ENCODE measurements at regions not wholly inside any gene's neighbourhood (a gene's known extent, or its start where the extent isn't known, plus 50 kb on each side); places are given as distances from the start of the nearest gene placed in this dataset.

- H3K36me3 ChIP-seq (ENCODE audit: control insufficient read depth in 1 of 2, insufficient read depth in 2 of 2, low read length in 2 of 2) = no peaks in the 10 kb centered on the region
- no peaks in the 10 kb centered on the region for H3K27me3 ChIP-seq (ENCODE audit: insufficient read depth, low read length)
- ChIA-PET CTCF (no interaction called here), POLR2A (no interaction called here), RAD21 (ENCODE audit: low non-redundant PET in 1 of 2, low total read pairs in 2 of 2, uncharacterized antibody in 2 of 2, unreplicated experiment in 2 of 2) (no interaction called here)
- no peaks in the 10 kb centered on the region for H3K9me3 ChIP-seq (ENCODE audit: control insufficient read depth in 1 of 2, insufficient read depth in 1 of 2, low read depth in 1 of 2, low read length in 2 of 2)
- no peak for TF ChIP-seq SP1 (IDR thresholded peaks at IDR 0.05; ENCODE audit: low read depth)
- no peak for TF ChIP-seq ATF3 (IDR thresholded peaks at IDR 0.05)
- no peak for TF ChIP-seq ZNF274 (IDR thresholded peaks at IDR 0.05; ENCODE audit: low read depth, low read length)
- no peak for TF ChIP-seq FOSL1 (IDR thresholded peaks at IDR 0.05; ENCODE audit: low read depth)
- TF ChIP-seq POLR2AphosphoS5 (IDR thresholded peaks at IDR 0.05; ENCODE audit: low read depth, low read length) = no peak
- no peak overlapping the region for H2AFZ ChIP-seq (ENCODE audit: low read depth, low read length, poor library complexity, severe bottlenecking)
- DNase-seq (ENCODE audit: low read depth, low spot score) (no peak), ATAC-seq (no peak)
- no peak overlapping the region for H3K9ac ChIP-seq (ENCODE audit: low read length)
- H3K27ac ChIP-seq (ENCODE audit: low read depth, low read length) = no peak overlapping the region
- H3K4me3 ChIP-seq (replicated peaks in 1 of 2; ENCODE audit: low read depth in 1 of 2, low read length in 2 of 2) = no peak overlapping the region
- H3K9me2 ChIP-seq (ENCODE audit: insufficient read depth) = no peaks in the 10 kb centered on the region
- H3K79me2 ChIP-seq (ENCODE audit: insufficient read depth, low read length) = no peaks in the 10 kb centered on the region
- no peaks in the 10 kb centered on the region for H4K20me1 ChIP-seq (ENCODE audit: insufficient read depth)
- H3K4me2 ChIP-seq (ENCODE audit: low read length) = no peak overlapping the region
- intact Hi-C loops (cut with micrococcal nuclease) = no loop called here
- no peaks in the 10 kb centered on the region for H3K4me1 ChIP-seq (ENCODE audit: control insufficient read depth in 1 of 2, insufficient read depth in 2 of 2, low read length in 2 of 2)
- BruUV-seq (replicated peaks) = no TSS peak
Measured at GRCh38 chr13:33963134-33963533, 145.2 kb downstream of the RFC3 start.

- no peaks in the 10 kb centered on the region for H3K4me1 ChIP-seq (ENCODE audit: control insufficient read depth in 1 of 2, insufficient read depth in 2 of 2, low read length in 2 of 2)
- POLR2A ChIA-PET = no interaction called here
- no peak overlapping the region for H3K9ac ChIP-seq (ENCODE audit: low read length)
- H3K36me3 ChIP-seq (ENCODE audit: control insufficient read depth in 1 of 2, insufficient read depth in 2 of 2, low read length in 2 of 2) = no peaks in the 10 kb centered on the region
- no peaks in the 10 kb centered on the region for H3K79me2 ChIP-seq (ENCODE audit: insufficient read depth, low read length)
- no peak overlapping the region for H2AFZ ChIP-seq (ENCODE audit: low read depth, low read length, poor library complexity, severe bottlenecking)
- no peaks in the 10 kb centered on the region for H3K9me3 ChIP-seq (ENCODE audit: control insufficient read depth in 1 of 2, insufficient read depth in 1 of 2, low read depth in 1 of 2, low read length in 2 of 2)
- H3K4me2 ChIP-seq (ENCODE audit: low read length) = no peak overlapping the region
- no peaks in the 10 kb centered on the region for H3K9me2 ChIP-seq (ENCODE audit: insufficient read depth)
- RAD21 ChIA-PET (ENCODE audit: low non-redundant PET in 1 of 2, low total read pairs in 2 of 2, uncharacterized antibody in 2 of 2, unreplicated experiment in 2 of 2) = no interaction called here
- no peak overlapping the region for H3K27ac ChIP-seq (ENCODE audit: low read depth, low read length)
- intact Hi-C loops (cut with micrococcal nuclease) = no loop called here
- H4K20me1 ChIP-seq (ENCODE audit: insufficient read depth) = no peaks in the 10 kb centered on the region
- ATAC-seq (no peak), DNase-seq (ENCODE audit: low read depth, low spot score) (no peak)
- no TSS peak for BruUV-seq (replicated peaks)
- no peaks in the 10 kb centered on the region for H3K27me3 ChIP-seq (ENCODE audit: insufficient read depth, low read length)
- CTCF ChIA-PET = no interaction called here
- no peak overlapping the region for H3K4me3 ChIP-seq (replicated peaks in 1 of 2; ENCODE audit: low read depth in 1 of 2, low read length in 2 of 2)
- TF ChIP-seq ZNF274 (IDR thresholded peaks at IDR 0.05; ENCODE audit: low read depth, low read length) (no peak), FOSL1 (IDR thresholded peaks at IDR 0.05; ENCODE audit: low read depth) (no peak), TCF7L2 (IDR thresholded peaks at IDR 0.05; ENCODE audit: borderline replicate concordance, extremely low read depth, insufficient read depth, insufficient read length) (no peak), YY1 (IDR thresholded peaks at IDR 0.05; ENCODE audit: extremely low read depth, insufficient replicate concordance, low read depth, low read length) (no peak), EZH2phosphoT487 (IDR thresholded peaks at IDR 0.05; ENCODE audit: borderline replicate concordance) (no peak), CTCF (IDR thresholded peaks at IDR 0.05 in 2 of 3, conservative IDR thresholded peaks at IDR 0.05 in 1 of 3; ENCODE audit: borderline replicate concordance in 1 of 3, insufficient read depth in 1 of 3, low read depth in 2 of 3, low read length in 2 of 3) (no peak), ZBTB33 (IDR thresholded peaks at IDR 0.05; ENCODE audit: extremely low read depth, insufficient replicate concordance, low read length) (no peak), SP1 (IDR thresholded peaks at IDR 0.05; ENCODE audit: low read depth) (no peak), RAD21 (IDR thresholded peaks at IDR 0.05; ENCODE audit: low read depth) (no peak), MAX (IDR thresholded peaks at IDR 0.05) (no peak), ZFX (IDR thresholded peaks at IDR 0.05) (no peak), SIN3A (IDR thresholded peaks at IDR 0.05; ENCODE audit: low read depth) (no peak), POLR2AphosphoS5 (IDR thresholded peaks at IDR 0.05; ENCODE audit: low read depth, low read length) (no peak), ATF3 (IDR thresholded peaks at IDR 0.05) (no peak), JUND (IDR thresholded peaks at IDR 0.05) (no peak)
Measured at GRCh38 chr13:33963895-33964294, 145.9 kb downstream of the RFC3 start.
